ENCODE measurements at regions not wholly inside any gene's neighbourhood (a gene's known extent, or its start where the extent isn't known, plus 50 kb on each side); places are given as distances from the start of the nearest gene placed in this dataset.

DNA sequence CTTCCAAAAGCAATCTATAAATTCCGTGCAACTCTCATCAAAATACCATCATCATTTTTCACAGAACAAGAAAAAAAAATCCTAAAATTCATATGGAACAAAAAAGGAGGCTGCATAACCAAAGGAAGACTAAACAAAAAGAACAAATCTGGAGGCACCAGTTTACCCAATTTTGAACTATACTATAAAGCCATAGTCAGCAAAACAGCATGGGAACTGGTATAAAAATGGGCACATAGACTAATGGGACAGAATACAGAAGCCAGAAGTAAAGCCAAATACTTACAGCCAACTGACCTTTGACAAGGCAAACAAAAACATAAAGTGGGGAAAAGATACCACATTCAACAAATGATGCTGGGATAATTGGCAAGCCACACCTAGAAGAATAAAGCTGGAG, 753.5 kb upstream of the PABPC4L start:
- no peak for TF ChIP-seq POLR2A (IDR thresholded peaks at IDR 0.05)
- TF ChIP-seq, protein P1, sequence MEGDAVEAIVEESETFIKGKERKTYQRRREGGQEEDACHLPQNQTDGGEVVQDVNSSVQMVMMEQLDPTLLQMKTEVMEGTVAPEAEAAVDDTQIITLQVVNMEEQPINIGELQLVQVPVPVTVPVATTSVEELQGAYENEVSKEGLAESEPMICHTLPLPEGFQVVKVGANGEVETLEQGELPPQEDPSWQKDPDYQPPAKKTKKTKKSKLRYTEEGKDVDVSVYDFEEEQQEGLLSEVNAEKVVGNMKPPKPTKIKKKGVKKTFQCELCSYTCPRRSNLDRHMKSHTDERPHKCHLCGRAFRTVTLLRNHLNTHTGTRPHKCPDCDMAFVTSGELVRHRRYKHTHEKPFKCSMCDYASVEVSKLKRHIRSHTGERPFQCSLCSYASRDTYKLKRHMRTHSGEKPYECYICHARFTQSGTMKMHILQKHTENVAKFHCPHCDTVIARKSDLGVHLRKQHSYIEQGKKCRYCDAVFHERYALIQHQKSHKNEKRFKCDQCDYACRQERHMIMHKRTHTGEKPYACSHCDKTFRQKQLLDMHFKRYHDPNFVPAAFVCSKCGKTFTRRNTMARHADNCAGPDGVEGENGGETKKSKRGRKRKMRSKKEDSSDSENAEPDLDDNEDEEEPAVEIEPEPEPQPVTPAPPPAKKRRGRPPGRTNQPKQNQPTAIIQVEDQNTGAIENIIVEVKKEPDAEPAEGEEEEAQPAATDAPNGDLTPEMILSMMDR (IDR thresholded peaks at IDR 0.05) = no peak
- TF ChIP-seq EP300 (IDR thresholded peaks at IDR 0.05) = no peak

All from upper lobe of left lung (tissue), 4 donors.